ENCODE measurements at regions not wholly inside any gene's neighbourhood (a gene's known extent, or its start where the extent isn't known, plus 50 kb on each side); places are given as distances from the start of the nearest gene placed in this dataset.

DNA sequence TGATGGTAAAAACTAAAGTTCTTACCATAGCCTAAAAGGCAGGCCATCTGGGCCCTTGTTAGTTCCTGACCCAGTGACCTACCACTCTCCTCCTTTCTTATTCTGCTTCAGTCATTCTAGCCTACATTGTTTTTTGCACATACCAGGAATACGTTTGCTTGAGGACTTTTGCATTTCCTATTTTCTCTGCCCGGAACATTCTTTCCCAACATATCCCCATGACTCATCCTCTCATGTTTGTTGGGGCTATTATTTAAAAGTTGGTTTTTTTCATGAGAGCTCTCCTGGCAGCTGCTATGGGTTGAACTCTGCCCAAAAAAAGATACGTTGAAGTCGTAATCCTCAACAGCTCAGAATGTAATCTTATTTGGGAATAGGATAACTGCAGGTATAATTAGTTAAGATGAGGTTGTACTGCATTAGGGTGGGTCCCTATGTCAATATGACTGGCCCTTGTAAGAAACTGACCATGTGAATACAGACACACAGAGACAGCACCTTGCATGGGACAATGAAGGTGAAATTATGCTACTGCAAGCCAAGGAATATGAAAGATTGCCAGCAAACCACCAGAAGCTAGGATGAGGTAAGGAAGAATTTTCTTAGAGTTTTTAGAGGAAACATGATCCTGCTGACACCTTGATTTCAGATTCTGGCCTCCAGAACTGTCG is 138.3 kb upstream of the PDHA2 start:
- ChIA-PET SMC1A (ENCODE audit: uncharacterized antibody, unreplicated experiment) (no interaction called here), POLR2A (no interaction called here), CTCF (no interaction called here), RAD21 (ENCODE audit: unreplicated experiment) (no interaction called here)
- Histone ChIP-seq H3K36me3 (ENCODE audit: control insufficient read depth in 2 of 2, insufficient read depth in 2 of 2, low read length in 1 of 2) (no peaks in the 10 kb centered on the region), H3K27me3 (replicated peaks in 1 of 2; ENCODE audit: control insufficient read depth in 2 of 2, insufficient read depth in 2 of 2, low read length in 1 of 2) (no peaks in the 10 kb centered on the region), H3K79me2 (ENCODE audit: control insufficient read depth, insufficient read depth, low read length) (no peaks in the 10 kb centered on the region), H3K4me2 (ENCODE audit: control insufficient read depth, insufficient read depth) (no peak overlapping the region), H4K20me1 (ENCODE audit: control insufficient read depth, insufficient read depth) (no peaks in the 10 kb centered on the region), H3K9ac (ENCODE audit: control insufficient read depth, insufficient read depth, low read length) (no peak overlapping the region), H3K4me3 (no peak overlapping the region), H3K4me1 (ENCODE audit: control insufficient read depth, insufficient read depth, low read length) (no peaks in the 10 kb centered on the region), H3K9me3 (replicated peaks; ENCODE audit: control insufficient read depth, insufficient read depth, low read length) (no peaks in the 10 kb centered on the region), H2AFZ (ENCODE audit: control insufficient read depth, low read depth, low read length) (no peak overlapping the region), H3K27ac (ENCODE audit: control insufficient read depth, insufficient read depth) (no peak overlapping the region)
- BruUV-seq (replicated peaks), result no TSS peak
- no peak for ATAC-seq
- intact Hi-C loops (cut with micrococcal nuclease; ENCODE audit: unreplicated experiment), result no loop called here
- in situ Hi-C loops (cut with MboI), result no loop called here
- no peak for DNase-seq (ENCODE audit: low read depth, low spot score)
- TF ChIP-seq MLLT1 (IDR thresholded peaks at IDR 0.05) (no peak), SRF (IDR thresholded peaks at IDR 0.05; ENCODE audit: low read depth in 2 of 2, low read length in 2 of 2) (no peak), ZBED1 (IDR thresholded peaks at IDR 0.05; ENCODE audit: borderline replicate concordance) (no peak), HDGF (IDR thresholded peaks at IDR 0.05) (no peak), ATF7 (IDR thresholded peaks at IDR 0.05; ENCODE audit: low read depth) (no peak), POLR2AphosphoS2 (IDR thresholded peaks at IDR 0.05; ENCODE audit: low read depth, low read length) (no peak), CBFB (IDR thresholded peaks at IDR 0.05; ENCODE audit: low read depth) (no peak), E4F1 (IDR thresholded peaks at IDR 0.05; ENCODE audit: borderline replicate concordance, partially characterized antibody) (no peak), BRCA1 (IDR thresholded peaks at IDR 0.05; ENCODE audit: low read depth, low read length) (no peak)
- TF ChIP-seq, protein P1, sequence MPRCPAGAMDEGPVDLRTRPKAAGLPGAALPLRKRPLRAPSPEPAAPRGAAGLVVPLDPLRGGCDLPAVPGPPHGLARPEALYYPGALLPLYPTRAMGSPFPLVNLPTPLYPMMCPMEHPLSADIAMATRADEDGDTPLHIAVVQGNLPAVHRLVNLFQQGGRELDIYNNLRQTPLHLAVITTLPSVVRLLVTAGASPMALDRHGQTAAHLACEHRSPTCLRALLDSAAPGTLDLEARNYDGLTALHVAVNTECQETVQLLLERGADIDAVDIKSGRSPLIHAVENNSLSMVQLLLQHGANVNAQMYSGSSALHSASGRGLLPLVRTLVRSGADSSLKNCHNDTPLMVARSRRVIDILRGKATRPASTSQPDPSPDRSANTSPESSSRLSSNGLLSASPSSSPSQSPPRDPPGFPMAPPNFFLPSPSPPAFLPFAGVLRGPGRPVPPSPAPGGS (IDR thresholded peaks at IDR 0.05; ENCODE audit: borderline replicate concordance, insufficient read depth, low read depth, low read length, poor library complexity, severe bottlenecking), result no peak
- no peak for FAIRE-seq
- WGBS (ENCODE audit: insufficient coverage, insufficient replicate concordance, low lambda C conversion rate, missing lambda C conversion rate), result 8% methylated on average over 5 of the region's 5 CpGs

All from GM12878 (cell line).